GM21723 (cell line): ENCODE measurements at regions not wholly inside any gene's neighbourhood (a gene's known extent, or its start where the extent isn't known, plus 50 kb on each side); places are given as distances from the start of the nearest gene placed in this dataset.
A peak's percentile ranks its signal among the peaks of the same experiment; 100 is the strongest.

Experiments
- ATAC-seq: cut with Tn5 transposase; IDR thresholded peaks from one replicate; pipeline ENCODE4 v1.9.1; 2021; ENCODE audit warnings: mild to moderate bottlenecking, moderate library complexity; ENCODE audit not compliant: unreplicated experiment

- no peak for ATAC-seq
Observed at GRCh38 chr5:168176941-168177340, 114.5 kb upstream of the WWC1 start.

- ATAC-seq = no peak
Observed at GRCh38 chr5:168177831-168178450, 113.5 kb upstream of the WWC1 start.

- ATAC-seq = no peak
Observed at GRCh38 chr5:168179192-168179593, 112.3 kb upstream of the WWC1 start.

GRCh38 chr5:168182269-168182668 is 109.2 kb upstream of the WWC1 start:
- ATAC-seq = no peak

GRCh38 chr5:168184103-168184502 is 107.3 kb upstream of the WWC1 start:
- peak; percentile 66 for ATAC-seq

- no peak for ATAC-seq
Observed at GRCh38 chr5:168186289-168187074, 105.0 kb upstream of the WWC1 start.

GRCh38 chr5:168187614-168188013 is 103.8 kb upstream of the WWC1 start:
- ATAC-seq = no peak

- ATAC-seq = no peak
Observed at GRCh38 chr5:168188182-168188581, 103.3 kb upstream of the WWC1 start.

- ATAC-seq = no peak
Observed at GRCh38 chr5:168192120-168192519, 99.3 kb upstream of the WWC1 start.

GRCh38 chr5:168193493-168194250 is 97.8 kb upstream of the WWC1 start:
- ATAC-seq = no peak

GRCh38 chr5:168195110-168195509 is 96.3 kb upstream of the WWC1 start:
- ATAC-seq = no peak

GRCh38 chr5:168198359-168198758 is 93.1 kb upstream of the WWC1 start:
- no peak for ATAC-seq

- ATAC-seq = no peak
Observed at GRCh38 chr5:168202996-168203395, 88.4 kb upstream of the WWC1 start.

- ATAC-seq = no peak
Observed at GRCh38 chr5:168204165-168204564, 87.3 kb upstream of the WWC1 start.

- no peak for ATAC-seq
Observed at GRCh38 chr5:168207450-168208029, 83.9 kb upstream of the WWC1 start.

GRCh38 chr5:168209244-168209995 is 82.0 kb upstream of the WWC1 start:
- no peak for ATAC-seq

- ATAC-seq = no peak
Observed at GRCh38 chr5:168209997-168210396, 81.4 kb upstream of the WWC1 start.

- no peak for ATAC-seq
Observed at GRCh38 chr5:168211245-168211644, 80.2 kb upstream of the WWC1 start.

- no peak for ATAC-seq
Observed at GRCh38 chr5:168211936-168212335, 79.5 kb upstream of the WWC1 start.

GRCh38 chr5:168214071-168214470 is 77.4 kb upstream of the WWC1 start:
- ATAC-seq = no peak

- no peak for ATAC-seq
Observed at GRCh38 chr5:168214886-168215285, 76.6 kb upstream of the WWC1 start.
